Stimulated activated CD4-positive, alpha-beta T cell treated with anti-CD3 and anti-CD28 coated beads, Interleukin-4, amount 100 ng/mL, for 48 hours (primary cell): ENCODE measurements at regions not wholly inside any gene's neighbourhood (a gene's known extent, or its start where the extent isn't known, plus 50 kb on each side); places are given as distances from the start of the nearest gene placed in this dataset.
"Not testable (repeated sequence)": the region's sequence is repeated elsewhere in the genome, so short reads cannot be mapped to it uniquely, and the experiment has no call there.

ENCODE experiments used
- DNase-seq, 2 donors: peaks; one replicate each; pipeline ENCODE4 v3.0.0-alpha.2; 2020; ENCODE audit warnings: low read depth in 2 of 2

DNA sequence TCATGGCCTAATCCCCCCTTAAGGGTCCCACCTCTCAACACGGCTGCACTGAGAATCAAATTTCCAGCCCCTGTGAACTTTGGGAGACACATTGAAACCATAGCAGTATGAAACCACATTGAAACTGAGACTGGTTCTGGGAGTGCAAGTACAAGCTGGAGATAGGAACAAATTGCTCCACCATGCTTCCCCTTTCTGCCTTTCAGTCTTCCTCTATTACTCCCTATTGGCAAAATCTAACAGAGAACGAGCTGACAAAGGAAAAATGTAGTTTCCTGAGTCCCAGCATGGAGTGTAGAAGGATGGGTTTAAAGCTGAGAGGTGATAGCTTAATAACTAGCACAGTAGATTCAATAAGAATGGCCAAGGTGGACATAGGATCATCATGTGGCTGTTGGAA lies 161.7 kb upstream of the RPL34 start:
- no peak for DNase-seq

DNA sequence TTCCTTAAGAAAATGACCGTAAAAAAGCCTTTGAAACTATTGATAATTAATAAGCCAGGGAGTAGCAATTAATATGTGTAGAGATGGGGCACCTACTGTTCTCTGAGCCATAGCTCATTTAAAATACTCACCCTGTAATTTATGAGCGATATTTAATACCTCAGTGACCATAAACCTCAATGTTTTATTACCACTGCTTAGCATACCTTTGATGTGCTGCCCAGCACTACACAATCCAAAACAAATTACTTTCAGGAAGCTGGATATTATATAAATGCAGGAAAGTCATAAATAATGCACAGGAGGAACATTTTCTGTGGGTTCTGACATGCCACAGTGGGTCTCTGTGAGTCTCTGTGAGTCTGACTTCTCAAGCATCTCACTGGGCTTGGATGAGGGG lies 166.1 kb upstream of the RPL34 start:
- no peak for DNase-seq

GRCh38 chr4:108453366-108453765 lies 167.0 kb upstream of the RPL34 start:
- DNase-seq = no peak

DNA sequence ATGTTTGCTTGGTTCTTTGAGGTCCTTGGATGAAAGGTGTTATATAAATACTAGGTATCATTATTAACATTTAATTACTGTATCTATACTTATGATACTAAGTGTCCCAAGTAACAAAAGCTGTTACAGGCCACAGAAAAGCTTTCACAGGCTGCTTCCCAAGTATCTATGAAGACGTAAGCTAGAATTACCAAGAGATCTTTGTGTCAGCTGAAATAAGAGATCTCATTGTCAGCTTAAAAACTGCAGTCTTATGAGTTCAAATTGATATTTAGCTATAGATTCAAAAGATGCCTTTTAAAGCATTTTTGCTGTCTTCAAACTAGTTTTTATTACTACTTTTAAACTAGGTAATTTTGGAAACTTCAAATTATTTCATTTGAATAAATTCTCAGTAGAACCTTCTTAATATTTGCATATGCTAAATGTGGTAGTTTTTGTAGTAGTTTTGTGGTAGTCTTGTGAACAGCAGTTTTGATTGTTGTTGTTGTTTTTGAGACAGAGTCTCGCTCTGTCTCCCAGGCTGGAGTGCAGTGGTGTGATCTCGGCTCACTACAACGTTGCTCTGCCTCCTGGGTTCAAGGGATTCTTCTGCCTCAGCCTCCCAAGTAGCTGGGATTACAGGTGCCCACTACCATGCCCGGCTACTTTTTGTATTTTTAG lies 170.0 kb upstream of the RPL34 start:
- DNase-seq = no peak

DNA sequence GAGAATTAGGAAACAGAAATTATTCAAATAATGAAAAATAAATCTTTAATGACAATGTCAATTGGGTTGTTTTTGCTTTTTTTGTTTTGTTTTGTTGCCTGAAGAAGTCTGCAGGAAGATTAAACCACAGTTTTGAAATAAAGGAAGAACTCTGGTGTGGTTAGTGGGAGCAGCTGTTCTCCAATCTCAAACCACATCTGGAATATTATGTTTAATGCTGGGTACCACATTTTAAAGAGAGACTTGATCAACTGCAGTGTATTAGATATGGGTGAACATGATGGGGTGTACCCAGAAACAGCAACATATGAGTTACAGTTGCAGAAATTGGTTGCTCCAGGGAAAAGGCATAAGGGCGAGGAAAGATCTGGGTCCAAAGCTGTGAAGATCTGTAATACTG lies 171.2 kb upstream of the RPL34 start:
- DNase-seq = no peak

- DNase-seq = no peak
These were observed 173.8 kb upstream of the RPL34 start for GRCh38 chr4:108446556-108446955.

DNA sequence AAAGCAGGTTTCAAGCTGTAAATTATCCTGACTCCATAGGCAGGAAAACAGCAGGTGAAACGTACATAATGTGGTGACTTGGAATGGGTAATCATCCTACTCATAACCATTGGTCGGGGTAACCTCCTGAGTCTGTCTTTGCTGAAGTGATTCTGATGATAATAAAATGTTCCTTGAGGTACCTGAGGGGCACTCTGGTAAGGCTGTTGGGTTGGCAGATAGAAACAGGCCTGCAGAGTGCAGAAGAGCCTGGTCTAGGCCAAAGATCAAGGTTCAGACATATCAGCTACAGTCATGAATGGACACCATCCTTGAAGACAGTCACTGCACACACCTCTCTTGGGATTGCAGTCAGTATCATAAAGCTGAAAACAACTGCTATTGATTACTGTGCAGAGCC lies 174.7 kb upstream of the RPL34 start:
- DNase-seq = no peak

GRCh38 chr4:108443585-108443984 lies 176.8 kb upstream of the RPL34 start:
- DNase-seq = no peak

- peak in 1 of 2 donors; percentile 6 for DNase-seq
These were observed 186.5 kb upstream of the RPL34 start for GRCh38 chr4:108433832-108434231.

GRCh38 chr4:108433394-108433793 lies 187.0 kb upstream of the RPL34 start:
- not testable (repeated sequence) for DNase-seq

GRCh38 chr4:108432418-108432817 lies 188.0 kb upstream of the RPL34 start:
- no peak for DNase-seq

GRCh38 chr4:108431986-108432385 lies 188.4 kb upstream of the RPL34 start:
- DNase-seq = no peak

- DNase-seq = no peak
These were observed 189.5 kb upstream of the RPL34 start for GRCh38 chr4:108430921-108431320.

DNA sequence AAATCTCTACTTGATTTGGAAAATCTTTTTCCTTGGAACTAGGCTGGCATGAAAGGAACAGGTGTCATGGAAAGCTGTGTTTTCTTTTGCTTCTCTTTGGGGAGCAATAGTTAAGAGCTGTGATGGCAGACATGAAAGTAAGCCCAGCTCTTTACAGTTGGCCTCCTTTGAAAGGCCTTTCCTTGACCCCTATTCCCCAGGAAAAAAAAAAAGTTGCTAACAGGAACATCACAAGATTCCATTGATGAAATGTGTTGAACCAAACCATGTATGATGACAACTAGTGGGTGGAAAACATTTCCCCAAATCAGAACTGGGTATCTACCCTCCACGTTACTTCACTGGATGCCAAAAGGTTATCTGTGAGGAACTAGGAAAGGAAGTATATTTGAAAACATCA lies 190.7 kb upstream of the RPL34 start:
- DNase-seq = no peak

DNA sequence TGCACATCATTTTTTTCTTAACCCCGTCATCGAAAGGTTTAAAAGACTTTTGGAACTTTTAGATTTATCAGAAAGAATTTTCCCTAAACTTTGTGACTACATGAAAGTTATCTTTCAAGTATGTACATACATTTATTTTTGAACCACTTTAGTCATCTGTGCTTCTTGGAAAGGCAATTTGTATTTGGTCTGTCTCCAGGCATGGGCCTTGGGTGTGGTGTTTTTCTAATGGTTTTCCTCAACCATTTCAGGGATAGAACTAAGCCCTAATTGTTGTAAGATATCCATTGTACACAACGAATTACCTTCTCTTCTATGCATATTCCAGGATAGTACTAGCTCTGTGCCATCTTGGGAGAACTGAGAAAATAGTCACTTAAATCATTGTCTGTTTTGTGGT lies 191.5 kb upstream of the RPL34 start:
- DNase-seq = no peak

- DNase-seq = no peak
These were observed 192.4 kb upstream of the RPL34 start for GRCh38 chr4:108427946-108428485.

DNA sequence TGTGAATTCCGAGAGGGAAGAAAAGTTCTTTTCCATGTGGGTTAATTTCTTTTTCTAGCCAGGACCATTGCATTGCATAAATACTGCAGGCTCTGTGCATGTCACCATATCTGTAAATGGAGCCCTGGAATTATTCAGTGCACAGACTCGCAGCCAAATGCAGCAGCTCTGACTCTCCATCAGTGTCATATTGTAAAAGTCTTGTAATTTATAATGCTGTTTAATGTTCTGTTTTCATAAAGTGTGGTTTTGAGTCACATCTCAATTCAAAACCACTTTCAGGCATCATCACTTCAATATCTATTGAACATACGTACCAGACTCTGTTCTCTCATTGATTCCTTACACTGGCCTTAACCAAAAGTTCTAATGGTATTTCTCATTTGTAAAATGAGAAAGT lies 193.9 kb upstream of the RPL34 start:
- DNase-seq = no peak

DNA sequence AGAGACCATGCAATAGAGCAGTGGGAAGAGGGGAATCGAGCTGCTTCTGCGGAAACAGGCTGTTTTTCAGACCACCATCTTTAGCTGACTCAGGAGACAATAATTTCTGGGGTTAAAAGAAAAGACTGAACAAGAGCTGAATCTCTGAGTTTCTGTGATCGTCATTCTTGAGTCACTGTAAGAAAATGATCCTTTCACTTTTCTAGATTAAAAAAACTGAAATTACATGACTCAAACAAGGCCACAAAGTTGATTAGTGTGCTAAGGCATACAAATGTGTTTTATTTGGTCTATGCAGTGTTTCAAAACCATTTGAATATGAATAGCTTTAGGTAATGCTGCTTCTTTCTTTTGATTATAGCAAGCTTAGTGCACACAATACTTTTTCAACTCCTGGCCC lies 194.4 kb upstream of the RPL34 start:
- DNase-seq = no peak

DNA sequence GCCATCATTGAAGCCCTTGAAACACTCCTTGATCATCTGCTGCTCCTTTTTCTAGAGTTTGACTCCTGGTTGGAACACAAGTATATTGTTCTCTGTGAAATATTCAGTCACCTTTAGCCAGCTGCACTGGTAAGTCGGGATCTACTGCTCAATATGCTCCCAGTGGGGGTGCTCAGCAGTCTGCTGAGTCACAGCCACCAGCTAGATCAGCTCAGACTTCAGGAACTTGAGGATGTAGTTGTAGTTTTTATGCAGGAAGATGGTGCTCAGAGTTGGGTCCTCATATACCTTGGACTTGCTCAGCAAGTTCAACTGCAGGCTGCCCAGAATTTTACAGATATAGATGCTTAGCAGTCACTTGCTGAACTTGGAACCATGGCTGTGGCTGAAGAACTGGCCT lies 202.5 kb upstream of the RPL34 start:
- DNase-seq = no peak

DNA sequence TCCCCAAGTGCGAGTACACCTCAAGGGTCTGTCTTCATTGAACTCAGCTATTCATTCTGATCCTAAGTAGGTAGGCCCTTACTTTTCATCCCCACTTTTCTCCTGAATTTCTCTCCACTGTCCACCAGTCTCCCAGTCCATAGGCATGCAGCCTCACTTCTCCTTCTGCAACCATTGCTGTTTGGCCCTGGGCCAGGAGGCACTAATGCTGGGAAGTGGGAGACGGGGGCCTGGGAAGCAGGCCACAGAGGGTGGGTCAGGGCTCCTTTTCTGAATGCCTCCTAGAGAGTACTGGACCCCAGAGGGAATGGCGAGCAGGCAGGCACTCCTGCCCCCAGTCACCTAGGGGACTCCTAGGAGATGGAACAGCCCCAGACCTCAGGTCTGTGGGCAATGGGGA lies 203.5 kb upstream of the RPL34 start:
- no peak for DNase-seq

- no peak for DNase-seq
These were observed 205.0 kb upstream of the RPL34 start for GRCh38 chr4:108415389-108415788.

GRCh38 chr4:108411836-108412235 lies 208.5 kb upstream of the RPL34 start:
- no peak for DNase-seq

GRCh38 chr4:108409691-108410090 lies 210.7 kb upstream of the RPL34 start:
- DNase-seq = not testable (repeated sequence)

DNA sequence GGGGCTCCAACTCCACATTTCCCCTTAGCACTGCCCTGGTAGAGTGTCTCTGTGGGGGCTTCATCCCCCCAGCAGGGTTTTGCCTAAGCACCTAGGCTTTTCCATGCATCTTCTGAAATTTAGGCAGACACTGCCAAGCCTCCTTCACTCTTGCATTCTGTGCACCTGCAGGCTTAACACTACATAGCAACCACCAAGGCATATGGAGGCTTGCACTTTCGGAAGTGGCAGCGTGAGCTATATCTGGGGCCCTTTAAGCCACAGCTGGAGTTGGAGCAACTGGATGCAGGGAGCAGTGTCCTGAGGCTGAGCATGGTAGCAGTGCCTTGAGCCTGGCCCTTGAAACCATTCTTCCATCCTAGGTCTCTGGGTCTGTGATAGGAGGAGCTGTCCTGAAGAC lies 214.8 kb upstream of the RPL34 start:
- no peak for DNase-seq
